Loucy (cell line): ENCODE measurements at regions not wholly inside any gene's neighbourhood (a gene's known extent, or its start where the extent isn't known, plus 50 kb on each side); places are given as distances from the start of the nearest gene placed in this dataset.

Experiments
- H2AFZ ChIP-seq: fragments of 200-600 bp; sonication (generic); 2 replicates; pipeline ENCODE4 v1.6.0; 2016; ENCODE audit warnings: antibody characterized with exemption, mild to moderate bottlenecking, low read length, moderate library complexity
- H3F3A ChIP-seq: fragments of 200-600 bp; 2 replicates; pipeline ENCODE4 v1.6.0; 2016; ENCODE audit warnings: antibody characterized with exemption, low read depth, mild to moderate bottlenecking
- H3K27me3 ChIP-seq: fragments of 200-600 bp; sonication (generic); 2 replicates; pipeline ENCODE4 v1.6.1; 2014; ENCODE audit warnings: low read length, mild to moderate bottlenecking; ENCODE audit not compliant: insufficient read depth, poor library complexity, severe bottlenecking
- H3K36me3 ChIP-seq: fragments of 200-600 bp; sonication (generic); 2 replicates; pipeline ENCODE4 v1.6.1; 2016; ENCODE audit warnings: low read length; ENCODE audit not compliant: insufficient read depth
- H3K4me1 ChIP-seq: fragments of 200-600 bp; sonication (generic); 2 replicates; pipeline ENCODE4 v1.5.1; 2014; ENCODE audit warnings: low read length, mild to moderate bottlenecking; ENCODE audit not compliant: insufficient read depth, poor library complexity, severe bottlenecking
- H3K4me2 ChIP-seq: fragments of 200-600 bp; sonication (generic); 2 replicates; pipeline ENCODE4 v1.6.0; 2014; ENCODE audit warnings: antibody characterized with exemption, low read length, low read depth, mild to moderate bottlenecking; ENCODE audit not compliant: poor library complexity, severe bottlenecking
- H3K4me3 ChIP-seq: fragments of 200-600 bp; sonication (generic); 2 replicates; pipeline ENCODE4 v1.5.1; 2014; ENCODE audit warnings: low read length, mild to moderate bottlenecking, mixed read lengths; ENCODE audit not compliant: poor library complexity, severe bottlenecking
- H3K79me2 ChIP-seq: fragments of 200-600 bp; sonication (generic); 2 replicates; pipeline ENCODE4 v1.6.1; 2014; ENCODE audit warnings: low read length; ENCODE audit not compliant: insufficient read depth
- H3K9ac ChIP-seq: fragments of 200-600 bp; sonication (generic); 2 replicates; pipeline ENCODE4 v1.6.0; 2014; ENCODE audit warnings: mild to moderate bottlenecking, low read depth, low read length, moderate library complexity; ENCODE audit not compliant: poor library complexity, severe bottlenecking
- H3K9me2 ChIP-seq: fragments of 200-600 bp; sonication (generic); replicated peaks from 2 replicates; pipeline ENCODE4 v1.6.1; 2016; ENCODE audit warnings: low read depth, low read length, mixed read lengths
- H3K9me3 ChIP-seq: fragments of 200-600 bp; sonication (generic); 2 replicates; pipeline ENCODE4 v1.6.1; 2014; ENCODE audit warnings: mild to moderate bottlenecking, antibody characterized with exemption, low read length, low read depth; ENCODE audit not compliant: insufficient read depth
- H4K20me1 ChIP-seq: fragments of 200-600 bp; sonication (generic); 2 replicates; pipeline ENCODE4 v1.6.0; 2014; ENCODE audit warnings: antibody characterized with exemption, low read length, mild to moderate bottlenecking; ENCODE audit not compliant: insufficient read depth, poor library complexity, severe bottlenecking
- CTCF ChIP-seq: fragments of 200-600 bp; sonication (generic); conservative IDR thresholded peaks from 2 replicates; pipeline ENCODE4 v1.5.1; 2014; ENCODE audit warnings: mild to moderate bottlenecking, antibody characterized with exemption, low read length
- EZH2phosphoT487 ChIP-seq: fragments of 200-600 bp; IDR thresholded peaks from 2 replicates; pipeline ENCODE4 v1.6.1; 2018; ENCODE audit warnings: antibody characterized with exemption, mild to moderate bottlenecking, moderate library complexity, borderline replicate concordance

GRCh38 chr12:88763536-88764100 is 183.3 kb upstream of the KITLG start:
- H3K9ac ChIP-seq = no peak overlapping the region
- no peaks in the 10 kb centered on the region for H3K9me3 ChIP-seq
- H3K36me3 ChIP-seq = no peaks in the 10 kb centered on the region
- no peak overlapping the region for H3K4me3 ChIP-seq
- no peak overlapping the region for H2AFZ ChIP-seq
- TF ChIP-seq CTCF = no peak
- TF ChIP-seq EZH2phosphoT487 = no peak
- H3F3A ChIP-seq = no peaks in the 10 kb centered on the region
- H3K79me2 ChIP-seq = no peaks in the 10 kb centered on the region
- H3K27me3 ChIP-seq = no peaks in the 10 kb centered on the region
- no peak overlapping the region for H3K4me2 ChIP-seq
- H3K9me2 ChIP-seq = no peaks in the 10 kb centered on the region
- H3K4me1 ChIP-seq = no peaks in the 10 kb centered on the region
- no peaks in the 10 kb centered on the region for H4K20me1 ChIP-seq

GRCh38 chr12:88758176-88758575 is 177.9 kb upstream of the KITLG start:
- H3K79me2 ChIP-seq = no peaks in the 10 kb centered on the region
- no peaks in the 10 kb centered on the region for H3K9me3 ChIP-seq
- no peaks in the 10 kb centered on the region for H3F3A ChIP-seq
- no peaks in the 10 kb centered on the region for H3K4me1 ChIP-seq
- H3K4me2 ChIP-seq = no peak overlapping the region
- H4K20me1 ChIP-seq = no peaks in the 10 kb centered on the region
- H3K4me3 ChIP-seq = no peak overlapping the region
- no peaks in the 10 kb centered on the region for H3K27me3 ChIP-seq
- H3K9me2 ChIP-seq = no peaks in the 10 kb centered on the region
- no peaks in the 10 kb centered on the region for H3K36me3 ChIP-seq
- no peak overlapping the region for H3K9ac ChIP-seq
- H2AFZ ChIP-seq = no peak overlapping the region
- no peak for TF ChIP-seq CTCF
- TF ChIP-seq EZH2phosphoT487 = no peak

- Histone ChIP-seq H3K79me2 (no peaks in the 10 kb centered on the region), H3K27me3 (no peaks in the 10 kb centered on the region), H3K9me3 (no peaks in the 10 kb centered on the region), H3K4me2 (no peak overlapping the region), H3F3A (no peaks in the 10 kb centered on the region), H3K4me1 (no peaks in the 10 kb centered on the region), H3K9ac (no peak overlapping the region), H3K36me3 (no peaks in the 10 kb centered on the region), H4K20me1 (no peaks in the 10 kb centered on the region), H3K9me2 (no peaks in the 10 kb centered on the region), H2AFZ (no peak overlapping the region), H3K4me3 (no peak overlapping the region)
- TF ChIP-seq EZH2phosphoT487 (no peak), CTCF (no peak)
Measured at GRCh38 chr12:88756917-88757316, 176.6 kb upstream of the KITLG start.
